ENCODE measurements at regions not wholly inside any gene's neighbourhood (a gene's known extent, or its start where the extent isn't known, plus 50 kb on each side); places are given as distances from the start of the nearest gene placed in this dataset.

GRCh38 chr11:34810107-34810562 is 106.0 kb downstream of the APIP start (continued):
- TF ChIP-seq BCLAF1 (IDR thresholded peaks at IDR 0.05) (no peak), LARP7 (IDR thresholded peaks at IDR 0.05) (no peak), ELK1 (IDR thresholded peaks at IDR 0.05; ENCODE audit: low read depth, low read length) (no peak)

- no TSS peak for BruUV-seq (replicated peaks)
- 15% methylated on average over 2 of the region's 2 CpGs for WGBS (ENCODE audit: insufficient coverage, insufficient replicate concordance, low lambda C conversion rate, missing lambda C conversion rate)
- CTCF ChIA-PET: no interaction called here
- TF ChIP-seq TCF7 (IDR thresholded peaks at IDR 0.05; ENCODE audit: borderline replicate concordance) (no peak), ZBTB40 (IDR thresholded peaks at IDR 0.05; ENCODE audit: borderline replicate concordance) (no peak), USF1 (IDR thresholded peaks at IDR 0.05; ENCODE audit: borderline replicate concordance, extremely low read length, insufficient read depth, low read depth, low read length) (no peak), ELK1 (IDR thresholded peaks at IDR 0.05; ENCODE audit: low read depth, low read length) (no peak), MAX (IDR thresholded peaks at IDR 0.05; ENCODE audit: low read depth, low read length) (no peak), CREM (IDR thresholded peaks at IDR 0.05; ENCODE audit: low read depth) (no peak), MTA2 (IDR thresholded peaks at IDR 0.05; ENCODE audit: low read depth) (no peak)
Measured at GRCh38 chr11:34809191-34810106, 106.7 kb downstream of the APIP start.

More at GRCh38 chr11:34809191-34810106, 106.7 kb downstream of the APIP start:
- no peak overlapping the region for H3K27ac ChIP-seq (ENCODE audit: control insufficient read depth, insufficient read depth)
- H2AFZ ChIP-seq (ENCODE audit: control insufficient read depth, low read depth, low read length): no peak overlapping the region
- no peaks in the 10 kb centered on the region for H3K79me2 ChIP-seq (ENCODE audit: control insufficient read depth, insufficient read depth, low read length)
- H3K9me3 ChIP-seq (replicated peaks; ENCODE audit: control insufficient read depth, insufficient read depth, low read length): no peaks in the 10 kb centered on the region; the same call in 2 of the 3 replicates
- ATAC-seq (no peak), DNase-seq (ENCODE audit: low read depth, low spot score) (no peak), FAIRE-seq (no peak)
- ChIA-PET POLR2A (no interaction called here), SMC1A (ENCODE audit: uncharacterized antibody, unreplicated experiment) (no interaction called here), RAD21 (ENCODE audit: unreplicated experiment) (no interaction called here)
- no peak overlapping the region for H3K4me2 ChIP-seq (ENCODE audit: control insufficient read depth, insufficient read depth)
- H3K27me3 ChIP-seq (replicated peaks in 1 of 2; ENCODE audit: control insufficient read depth in 2 of 2, insufficient read depth in 2 of 2, low read length in 1 of 2): peaks cover 0 to 5% of the 10 kb centered on the region in 2 experiments; a peak in 1 of 4 replicates
- intact Hi-C loops (cut with micrococcal nuclease; ENCODE audit: unreplicated experiment) (no loop called here), in situ Hi-C loops (cut with MboI) (no loop called here)
- no peaks in the 10 kb centered on the region for H3K36me3 ChIP-seq (ENCODE audit: control insufficient read depth in 2 of 2, insufficient read depth in 2 of 2, low read length in 1 of 2)
- H3K9ac ChIP-seq (ENCODE audit: control insufficient read depth, insufficient read depth, low read length): no peak overlapping the region
- no peaks in the 10 kb centered on the region for H4K20me1 ChIP-seq (ENCODE audit: control insufficient read depth, insufficient read depth)
- no peak overlapping the region for H3K4me3 ChIP-seq
- H3K4me1 ChIP-seq (ENCODE audit: control insufficient read depth, insufficient read depth, low read length): no peaks in the 10 kb centered on the region

All from GM12878 (cell line).